KMS-11 (cell line): ENCODE measurements at regions not wholly inside any gene's neighbourhood (a gene's known extent, or its start where the extent isn't known, plus 50 kb on each side); places are given as distances from the start of the nearest gene placed in this dataset.

Experiments
- H2AFZ ChIP-seq: fragments of 200-600 bp; sonication (generic); 2 replicates; pipeline ENCODE4 v1.6.1; 2016; ENCODE audit warnings: antibody characterized with exemption, mixed run types, low read depth
- H3K27ac ChIP-seq: fragments of 200-600 bp; sonication (generic); 2 replicates; pipeline ENCODE4 v1.6.1; 2016; ENCODE audit warnings: mild to moderate bottlenecking, mixed run types
- H3K27me3 ChIP-seq: fragments of 200-600 bp; sonication (generic); 2 replicates; pipeline ENCODE4 v1.6.1; 2017; ENCODE audit warnings: mild to moderate bottlenecking, low read depth, mixed run types, moderate library complexity; ENCODE audit not compliant: insufficient read depth
- H3K36me3 ChIP-seq: fragments of 200-600 bp; sonication (generic); 2 replicates; pipeline ENCODE4 v1.6.1; 2017; ENCODE audit warnings: mild to moderate bottlenecking, mixed run types; ENCODE audit not compliant: insufficient read depth
- H3K4me1 ChIP-seq: fragments of 200-600 bp; sonication (generic); 2 replicates; pipeline ENCODE4 v1.6.1; 2016; ENCODE audit warnings: mild to moderate bottlenecking, low read depth, mixed run types; ENCODE audit not compliant: poor library complexity, severe bottlenecking
- H3K4me2 ChIP-seq: fragments of 200-600 bp; sonication (generic); 2 replicates; pipeline ENCODE4 v1.7.0; 2016; ENCODE audit warnings: mild to moderate bottlenecking, mixed run types
- H3K4me3 ChIP-seq: fragments of 200-600 bp; sonication (generic); IDR thresholded peaks from 2 replicates; pipeline ENCODE4 v1.6.1; 2017; ENCODE audit warnings: low read depth, low read length, mixed read lengths; ENCODE audit not compliant: insufficient read depth
- H3K79me2 ChIP-seq: fragments of 200-600 bp; sonication (generic); 2 replicates; pipeline ENCODE4 v1.6.1; 2016; ENCODE audit warnings: low read depth, mixed run types; ENCODE audit not compliant: insufficient read depth
- H3K9ac ChIP-seq: fragments of 200-600 bp; sonication (generic); 2 replicates; pipeline ENCODE4 v1.6.1; 2016; ENCODE audit warnings: mild to moderate bottlenecking, mixed run types
- H4K20me1 ChIP-seq: fragments of 200-600 bp; sonication (generic); 2 replicates; pipeline ENCODE4 v1.6.1; 2016; ENCODE audit warnings: mild to moderate bottlenecking, mixed run types; ENCODE audit not compliant: insufficient read depth
- TF ChIP-seq, protein P1 (sequence below): fragments of 200-600 bp; sonication (generic); conservative IDR thresholded peaks from 2 replicates; pipeline ENCODE4 v1.6.1; 2017; ENCODE audit warnings: low read depth, mild to moderate bottlenecking, antibody characterized with exemption, low read length, moderate library complexity, mixed read lengths

DNA sequence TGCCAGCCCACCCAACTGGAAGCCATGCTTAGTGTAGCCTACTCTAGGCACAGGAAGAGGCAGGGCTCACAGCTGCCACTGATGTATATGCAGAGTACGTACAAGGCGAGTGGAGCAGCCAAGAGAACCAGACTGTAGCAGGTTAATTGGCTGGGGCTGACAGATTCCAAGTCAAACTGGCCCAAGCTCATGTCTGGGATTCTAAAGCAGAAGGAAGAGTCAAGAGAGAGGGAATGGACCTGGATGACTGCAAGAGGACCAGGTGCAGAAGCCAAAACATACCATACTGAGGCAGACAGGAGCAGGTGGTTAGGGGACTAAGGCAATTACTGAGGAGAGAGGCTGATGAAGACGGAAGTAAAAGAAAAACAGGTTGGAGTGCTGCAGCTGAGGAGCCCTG lies 51.3 kb upstream of the LRRN2 start:
- H3K4me1 ChIP-seq = no peaks in the 10 kb centered on the region
- H3K27me3 ChIP-seq = no peaks in the 10 kb centered on the region
- no peak overlapping the region for H2AFZ ChIP-seq
- TF ChIP-seq, protein P1, sequence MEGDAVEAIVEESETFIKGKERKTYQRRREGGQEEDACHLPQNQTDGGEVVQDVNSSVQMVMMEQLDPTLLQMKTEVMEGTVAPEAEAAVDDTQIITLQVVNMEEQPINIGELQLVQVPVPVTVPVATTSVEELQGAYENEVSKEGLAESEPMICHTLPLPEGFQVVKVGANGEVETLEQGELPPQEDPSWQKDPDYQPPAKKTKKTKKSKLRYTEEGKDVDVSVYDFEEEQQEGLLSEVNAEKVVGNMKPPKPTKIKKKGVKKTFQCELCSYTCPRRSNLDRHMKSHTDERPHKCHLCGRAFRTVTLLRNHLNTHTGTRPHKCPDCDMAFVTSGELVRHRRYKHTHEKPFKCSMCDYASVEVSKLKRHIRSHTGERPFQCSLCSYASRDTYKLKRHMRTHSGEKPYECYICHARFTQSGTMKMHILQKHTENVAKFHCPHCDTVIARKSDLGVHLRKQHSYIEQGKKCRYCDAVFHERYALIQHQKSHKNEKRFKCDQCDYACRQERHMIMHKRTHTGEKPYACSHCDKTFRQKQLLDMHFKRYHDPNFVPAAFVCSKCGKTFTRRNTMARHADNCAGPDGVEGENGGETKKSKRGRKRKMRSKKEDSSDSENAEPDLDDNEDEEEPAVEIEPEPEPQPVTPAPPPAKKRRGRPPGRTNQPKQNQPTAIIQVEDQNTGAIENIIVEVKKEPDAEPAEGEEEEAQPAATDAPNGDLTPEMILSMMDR = no peak
- no peak overlapping the region for H3K9ac ChIP-seq
- H3K79me2 ChIP-seq = no peaks in the 10 kb centered on the region
- H3K4me2 ChIP-seq = no peak overlapping the region
- no peaks in the 10 kb centered on the region for H4K20me1 ChIP-seq
- no peak overlapping the region for H3K4me3 ChIP-seq
- H3K36me3 ChIP-seq = no peaks in the 10 kb centered on the region
- H3K27ac ChIP-seq = no peak overlapping the region

DNA sequence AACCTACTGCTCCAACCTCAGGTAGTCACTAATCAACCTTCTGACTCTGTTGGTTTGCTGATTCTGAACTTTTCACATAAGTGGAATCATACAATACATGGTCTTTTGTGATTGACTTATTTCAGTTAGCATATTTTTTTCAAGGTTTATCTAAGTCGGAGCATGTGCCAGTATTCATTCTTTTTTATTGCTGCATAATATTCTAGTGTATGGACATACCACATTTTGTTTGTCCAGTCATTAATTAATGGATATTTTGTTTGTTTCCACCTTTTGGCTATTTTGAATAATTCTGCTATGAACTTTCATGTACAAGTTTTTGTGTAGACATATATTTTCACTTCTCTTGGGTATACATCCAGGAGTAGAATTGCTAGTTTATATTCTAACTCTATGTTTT lies 53.0 kb upstream of the LRRN2 start:
- no peak overlapping the region for H3K4me3 ChIP-seq
- no peak overlapping the region for H2AFZ ChIP-seq
- no peak overlapping the region for H3K9ac ChIP-seq
- H3K4me2 ChIP-seq = no peak overlapping the region
- H3K27ac ChIP-seq = no peak overlapping the region
- no peaks in the 10 kb centered on the region for H3K4me1 ChIP-seq
- no peaks in the 10 kb centered on the region for H4K20me1 ChIP-seq
- no peaks in the 10 kb centered on the region for H3K36me3 ChIP-seq
- no peaks in the 10 kb centered on the region for H3K27me3 ChIP-seq
- H3K79me2 ChIP-seq = no peaks in the 10 kb centered on the region
- TF ChIP-seq, protein P1 = no peak

DNA sequence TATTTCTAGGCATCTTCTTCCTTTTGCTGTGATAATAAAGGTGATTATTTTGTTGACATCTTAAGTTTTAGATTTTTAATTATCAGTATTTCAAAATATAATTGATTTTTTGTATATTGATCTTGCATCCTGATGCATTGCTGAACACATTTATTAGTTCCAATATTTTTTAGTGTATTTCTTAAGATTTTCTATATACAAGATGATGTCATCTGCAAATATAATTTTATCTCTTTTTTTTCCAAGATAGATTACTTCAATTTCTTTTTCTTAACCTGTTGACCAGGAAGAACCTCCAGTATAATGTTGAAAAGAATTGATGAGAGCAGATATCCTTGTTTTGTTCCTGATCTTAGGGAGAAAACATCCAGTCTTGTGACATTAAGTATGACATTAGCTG lies 54.8 kb upstream of the LRRN2 start:
- no peaks in the 10 kb centered on the region for H3K36me3 ChIP-seq
- H3K79me2 ChIP-seq = no peaks in the 10 kb centered on the region
- H3K27me3 ChIP-seq = no peaks in the 10 kb centered on the region
- H3K27ac ChIP-seq = no peak overlapping the region
- TF ChIP-seq, protein P1 = no peak
- no peak overlapping the region for H3K4me3 ChIP-seq
- no peak overlapping the region for H3K4me2 ChIP-seq
- H4K20me1 ChIP-seq = no peaks in the 10 kb centered on the region
- H2AFZ ChIP-seq = no peak overlapping the region
- no peaks in the 10 kb centered on the region for H3K4me1 ChIP-seq
- no peak overlapping the region for H3K9ac ChIP-seq

DNA sequence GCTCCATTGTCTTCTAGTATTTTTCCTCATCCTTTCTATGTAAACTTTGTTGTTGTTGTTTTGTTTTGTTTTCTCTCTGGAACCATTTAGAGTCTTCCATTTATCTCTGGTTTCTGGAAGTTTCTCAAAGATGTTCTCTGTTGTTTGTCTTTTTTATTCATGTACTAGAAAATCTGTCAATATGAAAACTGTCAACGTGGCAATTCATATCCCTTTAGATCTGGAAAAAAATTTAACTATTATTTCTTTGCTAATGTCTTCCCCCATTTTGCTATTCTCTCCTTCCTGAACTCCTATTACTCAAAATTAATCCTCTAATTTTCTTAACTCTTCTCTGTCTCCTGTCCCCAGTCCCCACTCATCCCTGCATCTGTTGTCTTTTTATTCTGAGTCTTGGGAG lies 55.9 kb upstream of the LRRN2 start:
- no peaks in the 10 kb centered on the region for H3K27me3 ChIP-seq
- no peaks in the 10 kb centered on the region for H4K20me1 ChIP-seq
- no peaks in the 10 kb centered on the region for H3K36me3 ChIP-seq
- no peak overlapping the region for H3K9ac ChIP-seq
- H2AFZ ChIP-seq = no peak overlapping the region
- TF ChIP-seq, protein P1 = no peak
- no peaks in the 10 kb centered on the region for H3K4me1 ChIP-seq
- no peak overlapping the region for H3K4me2 ChIP-seq
- H3K27ac ChIP-seq = no peak overlapping the region
- H3K4me3 ChIP-seq = no peak overlapping the region
- no peaks in the 10 kb centered on the region for H3K79me2 ChIP-seq

DNA sequence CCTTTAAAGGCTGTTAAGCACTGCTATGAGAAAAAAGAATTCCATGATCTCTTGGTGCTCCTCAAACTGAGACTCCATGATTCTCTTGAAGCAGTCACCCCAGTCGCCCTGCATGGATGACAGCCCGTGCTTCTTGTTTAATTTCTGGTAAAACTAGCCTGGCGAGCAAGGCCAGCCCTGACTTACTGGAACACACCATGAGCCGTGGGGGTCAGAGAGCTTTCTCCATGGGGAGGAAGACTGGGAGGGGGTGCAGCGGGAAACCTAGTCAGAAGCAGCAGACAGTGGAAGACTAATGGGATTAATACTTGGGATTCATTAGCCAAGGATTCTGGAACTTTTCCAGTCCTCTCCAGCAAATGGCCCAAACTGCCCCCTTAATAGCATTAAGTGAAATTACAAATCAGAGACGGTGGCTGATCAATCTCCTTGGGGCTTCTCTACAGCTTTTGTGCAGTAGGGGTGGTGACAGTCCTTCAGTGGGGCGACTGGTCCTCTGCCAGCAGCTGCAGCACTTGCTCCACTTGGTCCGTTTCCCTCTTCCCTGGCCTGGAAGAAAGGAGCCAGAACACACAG lies 57.2 kb upstream of the LRRN2 start:
- Histone ChIP-seq H3K27ac (no peak overlapping the region), H3K4me1 (no peaks in the 10 kb centered on the region), H3K79me2 (no peaks in the 10 kb centered on the region), H3K4me2 (no peak overlapping the region), H3K9ac (no peak overlapping the region), H3K27me3 (no peaks in the 10 kb centered on the region), H3K36me3 (no peaks in the 10 kb centered on the region), H3K4me3 (no peak overlapping the region), H4K20me1 (no peaks in the 10 kb centered on the region), H2AFZ (no peak overlapping the region)
- TF ChIP-seq, protein P1 = no peak
